ENCODE measurements at regions not wholly inside any gene's neighbourhood (a gene's known extent, or its start where the extent isn't known, plus 50 kb on each side); places are given as distances from the start of the nearest gene placed in this dataset.
"Not testable (repeated sequence)": the region's sequence is repeated elsewhere in the genome, so short reads cannot be mapped to it uniquely, and the experiment has no call there.

DNA sequence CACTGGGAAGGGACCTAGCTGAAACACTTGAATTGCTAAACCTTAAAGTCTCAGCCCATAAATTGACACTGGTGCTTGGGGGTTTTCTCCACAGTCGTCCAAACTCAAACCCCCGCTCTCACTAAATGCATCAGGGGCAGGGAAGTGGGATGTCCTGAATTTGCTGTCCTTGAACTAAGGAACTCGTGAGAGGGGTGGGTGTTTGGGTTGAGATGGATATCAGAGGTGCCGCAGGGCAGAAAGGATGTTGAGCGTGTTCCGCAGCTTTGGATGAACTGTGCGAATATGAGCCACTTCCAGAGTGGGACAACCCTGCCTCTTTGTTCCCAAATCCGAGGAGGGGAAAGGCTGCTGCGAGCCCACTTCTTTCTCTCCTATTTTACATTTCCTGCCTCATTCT lies 90.3 kb upstream of the LYZL2 start:
- FAIRE-seq (no peak), DNase-seq (ENCODE audit: insufficient read length, low spot score) (no peak)
- TF ChIP-seq, protein P1, sequence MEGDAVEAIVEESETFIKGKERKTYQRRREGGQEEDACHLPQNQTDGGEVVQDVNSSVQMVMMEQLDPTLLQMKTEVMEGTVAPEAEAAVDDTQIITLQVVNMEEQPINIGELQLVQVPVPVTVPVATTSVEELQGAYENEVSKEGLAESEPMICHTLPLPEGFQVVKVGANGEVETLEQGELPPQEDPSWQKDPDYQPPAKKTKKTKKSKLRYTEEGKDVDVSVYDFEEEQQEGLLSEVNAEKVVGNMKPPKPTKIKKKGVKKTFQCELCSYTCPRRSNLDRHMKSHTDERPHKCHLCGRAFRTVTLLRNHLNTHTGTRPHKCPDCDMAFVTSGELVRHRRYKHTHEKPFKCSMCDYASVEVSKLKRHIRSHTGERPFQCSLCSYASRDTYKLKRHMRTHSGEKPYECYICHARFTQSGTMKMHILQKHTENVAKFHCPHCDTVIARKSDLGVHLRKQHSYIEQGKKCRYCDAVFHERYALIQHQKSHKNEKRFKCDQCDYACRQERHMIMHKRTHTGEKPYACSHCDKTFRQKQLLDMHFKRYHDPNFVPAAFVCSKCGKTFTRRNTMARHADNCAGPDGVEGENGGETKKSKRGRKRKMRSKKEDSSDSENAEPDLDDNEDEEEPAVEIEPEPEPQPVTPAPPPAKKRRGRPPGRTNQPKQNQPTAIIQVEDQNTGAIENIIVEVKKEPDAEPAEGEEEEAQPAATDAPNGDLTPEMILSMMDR (IDR thresholded peaks at IDR 0.05; ENCODE audit: insufficient read depth, missing control alignments) = no peak

DNA sequence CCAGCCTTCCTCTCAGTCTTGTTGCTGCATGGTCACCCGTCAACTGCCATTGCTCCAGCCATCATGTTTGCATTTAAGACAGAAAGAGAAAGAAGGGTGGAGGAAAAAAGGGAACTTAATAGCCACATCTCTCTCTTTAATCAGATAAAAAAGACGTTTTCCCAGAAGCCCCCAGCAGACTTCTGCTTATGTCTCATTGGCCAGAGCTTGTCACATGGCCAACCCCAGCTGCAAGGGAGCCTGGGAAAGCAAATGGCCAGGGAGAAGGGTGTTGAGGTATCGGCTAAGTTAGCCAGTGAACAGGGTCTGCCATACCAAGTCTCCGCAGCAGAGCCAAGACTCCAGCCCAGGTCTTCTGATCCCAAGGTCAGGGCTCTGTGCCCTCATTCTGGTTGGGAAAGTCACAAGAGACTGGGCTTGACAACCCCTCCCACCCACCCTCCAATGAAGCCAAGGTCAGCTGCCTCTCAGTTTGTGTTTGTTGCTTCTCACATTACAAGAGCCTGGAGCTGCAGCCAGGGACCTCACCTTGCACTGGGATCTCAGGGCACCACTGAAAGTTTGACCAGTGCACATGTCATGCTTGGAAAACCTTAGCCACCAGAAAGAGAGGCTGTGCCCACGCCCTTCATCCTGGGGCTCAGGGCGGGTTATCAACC lies 80.3 kb upstream of the LYZL2 start:
- no peak for DNase-seq (ENCODE audit: insufficient read length, low spot score)
- FAIRE-seq = no peak
- TF ChIP-seq, protein P1 (IDR thresholded peaks at IDR 0.05; ENCODE audit: insufficient read depth, missing control alignments) = no peak

DNA sequence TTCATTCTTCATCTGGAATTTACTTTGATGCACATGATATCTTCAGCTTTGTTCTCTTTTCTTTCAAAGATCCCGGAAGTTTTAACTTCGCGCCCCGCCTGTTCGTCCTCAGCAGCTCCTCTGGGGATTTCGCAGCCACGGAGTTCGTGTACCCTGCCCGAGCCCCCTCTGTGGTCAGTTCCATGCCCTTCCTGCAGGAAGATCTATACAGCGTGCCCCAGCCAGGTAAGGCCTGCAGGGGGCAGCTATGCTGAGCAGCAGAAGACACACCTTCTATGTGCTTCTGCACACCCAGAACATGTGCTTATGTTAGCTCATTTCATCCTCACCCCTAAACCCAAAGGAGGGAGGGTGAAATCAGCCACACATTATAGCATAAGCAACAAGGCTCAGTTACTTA lies 79.7 kb upstream of the LYZL2 start:
- no peak for FAIRE-seq
- DNase-seq (ENCODE audit: insufficient read length, low spot score) = no peak
- TF ChIP-seq, protein P1 (IDR thresholded peaks at IDR 0.05; ENCODE audit: insufficient read depth, missing control alignments) = no peak

DNA sequence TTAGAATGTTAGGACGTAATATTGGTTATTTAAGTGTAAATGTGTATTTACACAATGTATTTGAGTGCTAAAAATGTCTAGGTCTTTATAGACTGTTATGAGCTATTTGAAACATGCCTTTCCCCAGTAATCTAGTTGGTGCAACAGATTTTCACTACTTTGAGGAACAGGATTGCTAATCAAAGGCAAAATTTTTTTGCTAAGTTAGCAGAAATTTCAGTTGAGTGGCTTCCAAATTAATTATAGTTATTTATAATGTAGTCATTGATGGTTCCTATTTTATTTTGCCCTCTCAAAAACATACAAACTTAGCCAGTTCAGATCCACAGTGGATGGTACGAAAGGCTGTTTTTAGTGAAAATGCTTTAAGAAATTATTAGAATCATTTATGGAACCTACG lies 78.7 kb upstream of the LYZL2 start:
- FAIRE-seq (no peak), DNase-seq (ENCODE audit: insufficient read length, low spot score) (no peak)

DNA sequence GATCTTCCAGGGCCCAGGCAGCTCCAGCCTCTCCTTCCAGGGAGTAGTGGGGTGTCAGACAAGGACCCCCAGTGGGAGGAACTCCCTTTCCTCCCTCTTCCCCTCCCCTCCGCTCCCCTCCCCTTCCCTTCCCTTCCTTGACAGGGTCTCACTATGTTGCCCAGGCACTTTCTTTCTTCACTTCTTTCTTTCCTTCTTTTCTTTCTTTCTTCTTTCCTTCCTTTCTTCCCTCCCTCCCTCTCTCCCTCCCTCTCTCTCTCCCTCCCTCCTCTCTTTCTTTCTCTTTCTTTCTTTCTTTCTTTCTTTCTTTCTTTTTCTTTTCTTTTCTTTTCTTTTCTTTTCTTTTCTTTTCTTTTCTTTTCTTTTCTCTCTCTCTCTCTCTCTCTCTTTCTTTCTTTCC lies 76.6 kb upstream of the LYZL2 start:
- not testable (repeated sequence) for FAIRE-seq; DNase-seq (ENCODE audit: insufficient read length, low spot score)

More for the DNA sequence above, 78.7 kb upstream of the LYZL2 start:
- TF ChIP-seq, protein P1 (IDR thresholded peaks at IDR 0.05; ENCODE audit: insufficient read depth, missing control alignments) = no peak

DNA sequence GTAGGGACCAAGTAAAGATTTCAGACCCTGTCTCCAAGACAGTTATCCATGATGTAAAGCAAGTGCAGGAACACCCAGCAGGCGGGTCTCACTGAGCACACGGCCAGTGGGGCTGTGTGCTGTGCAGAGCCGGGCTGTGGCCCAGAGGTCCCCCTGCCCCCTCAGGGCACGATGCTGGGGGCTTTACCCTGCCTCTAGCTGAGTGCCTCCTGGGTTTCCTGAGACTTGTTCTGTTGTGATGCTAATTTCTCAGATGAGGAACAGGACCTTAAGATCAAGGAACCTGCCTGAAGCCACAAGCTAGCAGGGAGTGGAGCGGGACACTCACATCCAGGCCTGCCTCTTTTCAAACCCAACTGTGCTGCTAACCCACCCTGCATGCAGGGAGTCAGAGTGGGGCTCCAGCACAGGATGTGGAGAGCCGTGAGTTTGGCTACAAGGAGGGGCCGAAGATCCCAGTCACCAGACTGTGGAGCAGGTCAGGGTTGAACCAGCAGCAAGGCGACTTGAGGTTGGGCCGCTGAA lies 76.1 kb upstream of the LYZL2 start:
- no peak for DNase-seq (ENCODE audit: insufficient read length, low spot score)
- FAIRE-seq = no peak
- TF ChIP-seq, protein P1 (IDR thresholded peaks at IDR 0.05; ENCODE audit: insufficient read depth, missing control alignments) = no peak

DNA sequence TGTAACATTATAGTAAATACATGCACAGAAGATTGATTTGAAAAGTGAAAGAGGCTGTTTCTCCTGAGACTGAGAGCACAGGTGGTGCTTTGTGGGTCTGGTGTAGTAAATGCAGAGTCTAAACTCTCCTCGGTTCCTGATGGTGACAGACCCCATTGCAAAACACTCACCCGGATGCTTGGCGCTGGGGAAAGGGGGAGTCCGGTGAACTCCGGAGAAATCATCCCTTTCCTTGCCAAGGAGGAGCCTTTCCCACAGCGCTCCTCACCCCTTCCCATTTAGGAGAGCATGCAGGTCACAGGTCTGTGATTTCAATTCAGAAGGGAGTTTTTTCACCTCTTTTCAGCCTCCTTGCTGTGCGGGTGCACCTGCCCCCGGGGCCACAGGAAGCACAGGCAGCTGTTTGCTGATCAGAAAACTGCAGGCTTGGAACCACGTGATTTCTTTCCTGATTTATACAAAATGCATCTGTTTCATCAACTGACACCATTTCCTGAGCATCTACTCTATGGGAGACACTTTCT lies 75.6 kb upstream of the LYZL2 start:
- FAIRE-seq = no peak
- TF ChIP-seq, protein P1 (IDR thresholded peaks at IDR 0.05; ENCODE audit: insufficient read depth, missing control alignments) = no peak
- no peak for DNase-seq (ENCODE audit: insufficient read length, low spot score)

DNA sequence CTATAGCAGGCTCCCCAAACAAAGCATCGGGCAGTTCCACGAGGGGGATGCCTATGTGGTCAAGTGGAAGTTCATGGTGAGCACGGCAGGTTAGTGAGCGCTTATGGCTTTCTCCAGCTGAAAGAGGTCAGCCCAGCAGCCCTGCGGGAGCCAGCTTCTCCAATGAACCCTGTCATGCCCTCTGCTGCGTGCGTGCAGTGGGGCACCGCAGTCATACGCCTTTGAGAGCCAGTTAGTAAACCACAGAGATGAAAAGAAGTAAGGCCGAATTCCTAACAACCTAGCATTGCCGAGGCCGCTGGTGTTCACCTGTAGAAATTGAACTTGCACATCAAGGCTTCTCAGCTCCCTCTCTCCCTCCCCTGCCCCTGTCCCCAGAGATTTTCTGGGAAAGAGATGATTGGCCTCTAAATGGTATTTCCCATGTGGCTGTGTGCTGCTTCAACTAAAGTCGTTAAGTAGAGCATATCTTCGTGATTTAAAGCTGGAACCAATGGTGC lies 75.1 kb upstream of the LYZL2 start:
- not testable (repeated sequence) for DNase-seq (ENCODE audit: insufficient read length, low spot score); FAIRE-seq
